Kidney (tissue), 13 donors: ENCODE measurements at regions not wholly inside any gene's neighbourhood (a gene's known extent, or its start where the extent isn't known, plus 50 kb on each side); places are given as distances from the start of the nearest gene placed in this dataset.

Experiments used
- DNase-seq, 5 donors: peaks; one replicate each; pipeline ENCODE4 v3.0.0-alpha.2; 2013 to 2020
- FAIRE-seq: peaks from 2 replicates; lab custom pipeline; 2012; peaks lifted over from hg19 to GRCh38; lab: Jason Lieb, UNC
- H3K27ac ChIP-seq, 2 donors: one replicate each; pipeline ENCODE4 v1.7.0; 2013; ENCODE audit warnings: low read depth in 2 of 2, low read length in 2 of 2, inconsistent platforms in 1 of 2
- H3K27me3 ChIP-seq: one replicate; pipeline ENCODE4 v1.7.1; 2013; ENCODE audit warnings: low read length, inconsistent platforms; ENCODE audit not compliant: control insufficient read depth, insufficient read depth
- H3K36me3 ChIP-seq, 3 donors: one replicate each; pipeline versions ENCODE4 v1.7.0 to v1.7.1; 2013; ENCODE audit warnings: low read length in 3 of 3, control low read depth in 1 of 3, inconsistent platforms in 1 of 3; ENCODE audit not compliant: insufficient read depth in 3 of 3, control insufficient read depth in 2 of 3
- H3K4me1 ChIP-seq, 3 donors: one replicate each; pipeline versions ENCODE4 v1.7.0 to v1.7.1; 2013; ENCODE audit warnings: low read length in 3 of 3, inconsistent platforms in 1 of 3, low read depth in 1 of 3; ENCODE audit not compliant: control insufficient read depth in 2 of 3, insufficient read depth in 2 of 3
- H3K4me3 ChIP-seq, 3 donors: one replicate each; pipeline versions ENCODE4 v1.7.0 to v1.8.1; 2013; ENCODE audit warnings: low read length in 3 of 3, control low read depth in 1 of 3, inconsistent platforms in 1 of 3
- H3K9ac ChIP-seq, 3 donors: one replicate each; pipeline versions ENCODE4 v1.7.0 to v1.7.1; 2013; ENCODE audit warnings: low read length in 3 of 3, control low read depth in 1 of 3, inconsistent platforms in 1 of 3
- H3K9me3 ChIP-seq, 3 donors: one replicate each; pipeline versions ENCODE4 v1.7.0 to v1.7.1; 2013; ENCODE audit warnings: low read length in 3 of 3, control low read depth in 1 of 3, inconsistent platforms in 1 of 3; ENCODE audit not compliant: control insufficient read depth in 2 of 3, insufficient read depth in 1 of 3
- CTCF ChIP-seq: IDR thresholded peaks from 3 replicates; pipeline ENCODE4 v1.5.1; 2012; ENCODE audit warnings: mild to moderate bottlenecking, moderate library complexity, borderline replicate concordance; ENCODE audit not compliant: insufficient read depth; ENCODE audit errors: extremely low read depth
- intact Hi-C: fragments of 100-400 bp; cut with DNase I; formaldehyde crosslinking; loops from one replicate; pipeline ENCODE4 v1.11.1; 2022
- donor health status: control.
- donor health status: control.
- donor health status: control.
- donor health status: control.
- donor health status: control.
- donor health status: DM: yes; HTN: yes; CAD: no.
- donor health status: Normal renal cell carcinoma (clear cell type).

- Histone ChIP-seq H3K9ac (no peak overlapping the region), H3K27me3 (no peaks in the 10 kb centered on the region), H3K36me3 (no peaks in the 10 kb centered on the region), H3K4me3 (no peak overlapping the region), H3K4me1 (no peaks in the 10 kb centered on the region), H3K9me3 (no peaks in the 10 kb centered on the region), H3K27ac (no peak overlapping the region)
- TF ChIP-seq CTCF = no peak
- intact Hi-C loops = no loop called here
- DNase-seq (no peak), FAIRE-seq (no peak)
These were observed 63.3 kb upstream of the TAB2 start for GRCh38 chr6:149254253-149254652.

- no peak overlapping the region for H3K27ac ChIP-seq
- DNase-seq (peak in 1 of 5 donors; percentile 11), FAIRE-seq (no peak)
These were observed 57.8 kb upstream of the TAB2 start for GRCh38 chr6:149259753-149260152.

GRCh38 chr6:149260214-149260874 is 57.2 kb upstream of the TAB2 start:
- FAIRE-seq (no peak), DNase-seq (no peak)
- Histone ChIP-seq H3K4me3 (no peak overlapping the region), H3K27ac (no peak overlapping the region), H3K27me3 (no peaks in the 10 kb centered on the region), H3K9me3 (no peaks in the 10 kb centered on the region), H3K4me1 (no peaks in the 10 kb centered on the region), H3K36me3 (no peaks in the 10 kb centered on the region), H3K9ac (no peak overlapping the region)
- no peak for TF ChIP-seq CTCF
- intact Hi-C loops = no loop called here

More at GRCh38 chr6:149259753-149260152, 57.8 kb upstream of the TAB2 start:
- no peak for TF ChIP-seq CTCF
- no peaks in the 10 kb centered on the region for H3K9me3 ChIP-seq
- no peaks in the 10 kb centered on the region for H3K4me1 ChIP-seq
- no peak overlapping the region for H3K4me3 ChIP-seq
- intact Hi-C loops = no loop called here
- no peak overlapping the region for H3K9ac ChIP-seq
- no peaks in the 10 kb centered on the region for H3K27me3 ChIP-seq
- H3K36me3 ChIP-seq = no peaks in the 10 kb centered on the region
